HG02623 (cell line): ENCODE measurements at regions not wholly inside any gene's neighbourhood (a gene's known extent, or its start where the extent isn't known, plus 50 kb on each side); places are given as distances from the start of the nearest gene placed in this dataset.

Experiments used
- ATAC-seq: cut with Tn5 transposase; IDR thresholded peaks from one replicate; pipeline ENCODE4 v1.9.1; 2021; ENCODE audit warnings: moderate library complexity; ENCODE audit not compliant: unreplicated experiment

GRCh38 chr5:143732402-143732801, 79.6 kb upstream of the HMHB1 start:
- ATAC-seq, result no peak

- no peak for ATAC-seq
Measured at GRCh38 chr5:143730112-143730801, 81.7 kb upstream of the HMHB1 start.

DNA sequence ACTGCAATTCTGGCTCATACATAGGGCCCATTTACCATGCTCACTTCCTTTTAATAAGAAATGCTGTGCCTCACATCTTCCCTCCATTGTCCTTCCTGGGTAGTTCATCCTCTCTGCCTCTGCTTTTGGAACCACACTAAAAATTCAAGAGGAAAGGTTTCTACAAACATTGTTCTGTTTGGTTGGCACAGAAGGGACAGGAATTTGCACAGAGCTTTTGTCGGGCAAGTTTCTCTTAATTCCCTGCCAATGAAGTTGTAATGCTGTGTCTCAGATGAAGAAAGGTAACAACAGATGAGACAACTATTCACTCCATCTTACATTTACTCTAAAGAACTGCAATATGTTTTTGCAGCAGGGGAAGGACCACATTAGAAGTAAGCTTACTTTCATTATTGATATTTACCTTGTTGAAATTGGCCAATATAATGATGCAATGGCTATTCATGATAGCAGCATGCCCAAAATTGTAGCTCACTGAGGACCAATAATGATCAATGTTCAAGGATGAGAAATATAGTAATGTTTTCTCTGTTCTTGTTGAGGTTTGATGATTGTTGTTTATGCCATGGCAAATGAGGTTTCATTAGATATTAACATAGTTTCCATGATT, 82.5 kb upstream of the HMHB1 start:
- no peak for ATAC-seq

DNA sequence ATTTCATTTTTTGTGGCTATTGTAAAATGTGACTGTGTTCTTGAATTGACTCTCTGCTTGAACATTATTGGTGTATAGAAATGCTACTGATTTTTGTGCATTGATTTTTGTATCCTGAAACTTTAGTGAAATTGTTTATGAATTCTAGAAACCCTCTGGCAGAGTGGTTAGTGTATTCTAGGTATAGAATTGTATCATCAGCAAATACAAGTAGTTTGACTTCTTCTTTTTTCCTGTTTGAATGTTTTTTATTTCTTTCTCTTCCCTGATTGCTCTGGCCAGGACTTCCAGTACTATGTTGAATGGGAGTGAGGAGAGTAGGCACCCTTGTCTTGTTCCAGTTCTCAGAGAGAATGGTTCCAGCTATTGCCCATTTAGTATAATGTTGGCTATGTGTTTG, 88.8 kb upstream of the HMHB1 start:
- no peak for ATAC-seq

GRCh38 chr5:143721925-143722324, 90.0 kb upstream of the HMHB1 start:
- no peak for ATAC-seq

GRCh38 chr5:143720689-143721088, 91.3 kb upstream of the HMHB1 start:
- no peak for ATAC-seq

- no peak for ATAC-seq
Measured at GRCh38 chr5:143717400-143717799, 94.6 kb upstream of the HMHB1 start.

GRCh38 chr5:143716881-143717280, 95.1 kb upstream of the HMHB1 start:
- no peak for ATAC-seq

DNA sequence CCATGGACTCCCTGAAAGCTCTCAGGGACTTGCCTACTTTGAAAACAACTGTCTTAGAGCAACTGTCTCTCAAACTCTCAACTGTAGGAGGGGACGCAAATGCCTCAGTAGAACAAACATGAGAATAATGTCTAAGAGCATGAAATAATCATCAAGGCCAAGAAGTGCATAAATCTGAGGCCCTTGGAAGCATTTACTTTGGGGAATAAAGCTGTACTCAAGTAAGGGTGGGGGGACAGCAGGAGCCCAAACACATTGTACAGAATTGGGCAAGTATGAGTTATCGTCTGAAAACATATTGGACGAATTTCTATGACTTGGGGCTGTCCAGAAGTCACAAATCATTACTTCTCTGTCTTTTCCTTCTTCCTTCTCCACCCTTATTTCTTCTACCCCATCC, 96.3 kb upstream of the HMHB1 start:
- ATAC-seq, result no peak

DNA sequence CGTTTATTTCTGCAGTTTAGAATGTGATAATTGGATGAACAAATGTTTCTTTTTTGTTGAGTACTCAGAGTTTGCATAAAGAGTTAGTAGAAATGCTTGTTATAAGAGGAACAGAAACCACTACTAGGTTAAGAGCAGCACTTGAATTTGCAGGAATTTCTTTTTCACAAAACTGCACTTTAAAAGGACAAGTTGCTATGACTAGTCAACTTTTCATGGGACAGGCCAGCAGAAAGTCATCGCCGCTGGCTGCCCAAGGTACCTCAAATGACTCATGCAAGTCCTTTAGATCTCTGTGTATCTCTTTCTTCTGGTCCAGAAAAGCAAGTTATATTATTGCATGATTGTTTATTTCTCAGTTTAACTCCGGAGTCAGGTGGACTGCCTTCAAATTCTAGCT, 97.3 kb upstream of the HMHB1 start:
- ATAC-seq, result peak; percentile 60

DNA sequence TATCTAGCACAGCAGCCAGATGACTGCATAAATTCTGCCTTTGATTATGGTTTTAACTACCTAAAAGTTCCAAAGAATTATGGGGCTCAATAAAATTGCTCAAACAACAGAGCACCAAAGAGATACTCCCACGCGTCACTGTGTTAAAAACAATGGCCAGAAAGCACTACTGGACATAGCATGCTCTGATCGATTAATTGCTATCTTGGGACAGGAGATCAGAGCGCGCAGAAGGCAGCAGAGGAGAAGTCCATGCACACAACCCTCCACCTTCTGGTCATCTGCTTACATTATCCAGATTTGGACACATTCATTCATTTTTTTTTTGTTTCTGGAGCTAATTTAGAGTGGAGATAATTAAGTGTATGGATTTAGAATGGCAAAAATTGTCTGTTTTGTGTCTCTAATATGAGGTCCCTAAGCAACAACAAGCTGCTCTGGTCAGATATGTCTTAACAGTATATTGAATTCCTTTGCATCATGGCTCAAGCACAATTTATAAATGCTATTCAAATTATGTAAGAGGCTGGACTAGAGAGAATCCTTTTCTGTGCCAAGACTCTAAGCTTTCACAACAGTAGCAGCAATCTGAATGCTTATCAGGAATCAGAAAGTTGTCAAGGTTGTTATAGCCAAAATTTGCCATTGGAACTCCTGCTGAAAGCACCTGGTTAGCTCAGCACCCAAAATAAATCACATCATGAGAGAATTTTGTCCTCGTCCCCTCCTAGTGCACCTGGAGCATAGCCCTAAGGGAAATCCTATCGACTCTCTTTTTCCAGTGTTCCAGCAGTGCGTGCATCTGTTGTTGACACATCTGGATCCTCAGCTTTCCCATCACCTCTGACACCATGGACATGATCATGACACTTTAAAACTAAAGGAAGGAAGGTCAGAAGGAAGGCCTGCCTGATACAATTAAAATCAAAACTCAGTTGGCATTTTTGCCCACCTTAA, 98.6 kb upstream of the HMHB1 start:
- no peak for ATAC-seq

GRCh38 chr5:143708672-143709071, 103.3 kb upstream of the HMHB1 start:
- no peak for ATAC-seq

- ATAC-seq, result no peak
Measured at GRCh38 chr5:143707806-143708205, 104.2 kb upstream of the HMHB1 start.

- ATAC-seq, result no peak
Measured at GRCh38 chr5:143705381-143705780, 106.6 kb upstream of the HMHB1 start.

DNA sequence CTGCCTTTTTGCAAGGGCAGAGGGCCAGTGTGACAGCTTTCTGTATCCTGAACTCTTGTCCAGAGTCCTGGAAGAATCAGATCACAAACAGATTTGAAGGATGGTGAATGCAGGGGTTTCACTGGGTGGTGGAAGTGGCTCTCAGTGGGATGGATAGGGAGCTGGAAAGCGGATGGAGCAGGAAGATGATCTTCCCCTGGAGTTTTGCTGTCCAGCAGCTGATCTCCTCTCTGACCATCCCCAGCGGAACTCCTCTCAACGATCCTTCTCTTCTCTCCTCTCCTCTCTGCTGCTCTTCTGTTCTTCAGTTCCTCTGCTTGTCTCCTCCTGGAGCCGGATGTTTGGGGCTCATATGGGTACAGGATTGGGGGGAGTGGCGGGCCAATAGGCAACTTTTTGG, 108.3 kb upstream of the HMHB1 start:
- ATAC-seq, result no peak

GRCh38 chr5:143701493-143701892, 110.5 kb upstream of the HMHB1 start:
- ATAC-seq, result no peak

- no peak for ATAC-seq
Measured at GRCh38 chr5:143700994-143701393, 111.0 kb upstream of the HMHB1 start.

- ATAC-seq, result no peak
Measured at GRCh38 chr5:143699121-143699520, 112.8 kb upstream of the HMHB1 start.

- ATAC-seq, result no peak
Measured at GRCh38 chr5:143698574-143698973, 113.4 kb upstream of the HMHB1 start.

DNA sequence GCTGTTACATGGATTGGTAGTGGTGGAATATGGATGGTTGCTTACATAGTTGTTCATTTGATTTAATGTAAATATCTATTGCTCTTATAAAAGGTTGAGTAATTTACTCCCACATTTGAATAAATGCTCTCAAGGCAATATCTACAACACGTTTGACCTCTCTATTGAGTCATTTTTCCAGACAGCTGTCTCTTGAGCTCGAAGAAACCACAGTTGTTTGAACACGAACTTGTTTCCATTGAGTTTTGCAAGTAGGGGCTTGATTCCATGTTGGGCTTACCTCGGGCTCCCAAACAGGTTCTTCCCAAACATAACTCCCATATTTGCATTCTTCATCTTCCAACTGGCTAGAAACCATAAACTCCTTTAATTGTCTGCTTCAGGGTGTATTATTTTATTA, 115.0 kb upstream of the HMHB1 start:
- no peak for ATAC-seq

GRCh38 chr5:143695941-143696340, 116.0 kb upstream of the HMHB1 start:
- ATAC-seq, result no peak
